K562 (cell line): ENCODE measurements at regions not wholly inside any gene's neighbourhood (a gene's known extent, or its start where the extent isn't known, plus 50 kb on each side); places are given as distances from the start of the nearest gene placed in this dataset.

Source experiments
- BRCA1 ChIP-seq, 2 experiments: fragments of 450-650 bp in 1 of 2; sonication (generic) in 1 of 2; formaldehyde crosslinking in 1 of 2; IDR thresholded peaks; 2 replicates each; pipeline versions ENCODE4 v1.5.0 to v1.6.1; 2017 to 2020; ENCODE audit warnings: mild to moderate bottlenecking in 1 of 2, missing genetic modification reagents in 1 of 2
- CCNT2 ChIP-seq: IDR thresholded peaks from 2 replicates; pipeline ENCODE4 v1.6.1; 2011; ENCODE audit warnings: borderline replicate concordance, low read depth, mild to moderate bottlenecking, moderate library complexity, mixed read lengths, low read length; ENCODE audit not compliant: insufficient read length; ENCODE audit errors: extremely low read depth
- CHD4 ChIP-seq: fragments of 200-600 bp; sonication (generic); IDR thresholded peaks from 3 replicates; pipeline ENCODE4 v1.6.1; 2012; ENCODE audit warnings: low read depth, mild to moderate bottlenecking, mixed read lengths, low read length, inconsistent platforms; ENCODE audit not compliant: insufficient read depth, insufficient replicate concordance, poor library complexity, severe bottlenecking
- CHD7 ChIP-seq: fragments of 200-600 bp; sonication (generic); IDR thresholded peaks from one replicate; pipeline ENCODE4 v1.6.1; 2012; ENCODE audit warnings: mild to moderate bottlenecking, low read depth, low read length, inconsistent platforms
- GATAD2A ChIP-seq: fragments of 450-650 bp; IDR thresholded peaks from 2 replicates; pipeline ENCODE4 v1.6.1; 2017
- NFIC ChIP-seq: fragments of 450-650 bp; IDR thresholded peaks from 2 replicates; pipeline ENCODE4 v1.6.1; 2017; ENCODE audit warnings: mild to moderate bottlenecking, inconsistent platforms
- RBM15 ChIP-seq: fragments of 200-400 bp; formaldehyde crosslinking; IDR thresholded peaks from 2 replicates; pipeline ENCODE4 v1.6.1; 2018; ENCODE audit warnings: mild to moderate bottlenecking, low read length, moderate library complexity; ENCODE audit not compliant: insufficient read depth
- YBX1 ChIP-seq: fragments of 450-650 bp; IDR thresholded peaks from 2 replicates; pipeline ENCODE4 v1.7.1; 2016; ENCODE audit warnings: mild to moderate bottlenecking
- ZNF699 ChIP-seq: fragments of 250-450 bp; sonication (Bioruptor Pico); IDR thresholded peaks from 2 replicates; pipeline ENCODE4 v1.8.0; 2021; ENCODE audit warnings: mild to moderate bottlenecking, moderate library complexity; ENCODE audit not compliant: insufficient replicate concordance
- TF ChIP-seq, protein P1 (sequence below), 2 experiments: fragments of 150-350 bp in 1 of 2; IDR thresholded peaks; 2 replicates each; pipeline ENCODE4 v1.6.1; 2012 to 2016; ENCODE audit warnings: low read depth in 2 of 2, low read length in 2 of 2, mild to moderate bottlenecking in 1 of 2, moderate library complexity in 1 of 2

DNA sequence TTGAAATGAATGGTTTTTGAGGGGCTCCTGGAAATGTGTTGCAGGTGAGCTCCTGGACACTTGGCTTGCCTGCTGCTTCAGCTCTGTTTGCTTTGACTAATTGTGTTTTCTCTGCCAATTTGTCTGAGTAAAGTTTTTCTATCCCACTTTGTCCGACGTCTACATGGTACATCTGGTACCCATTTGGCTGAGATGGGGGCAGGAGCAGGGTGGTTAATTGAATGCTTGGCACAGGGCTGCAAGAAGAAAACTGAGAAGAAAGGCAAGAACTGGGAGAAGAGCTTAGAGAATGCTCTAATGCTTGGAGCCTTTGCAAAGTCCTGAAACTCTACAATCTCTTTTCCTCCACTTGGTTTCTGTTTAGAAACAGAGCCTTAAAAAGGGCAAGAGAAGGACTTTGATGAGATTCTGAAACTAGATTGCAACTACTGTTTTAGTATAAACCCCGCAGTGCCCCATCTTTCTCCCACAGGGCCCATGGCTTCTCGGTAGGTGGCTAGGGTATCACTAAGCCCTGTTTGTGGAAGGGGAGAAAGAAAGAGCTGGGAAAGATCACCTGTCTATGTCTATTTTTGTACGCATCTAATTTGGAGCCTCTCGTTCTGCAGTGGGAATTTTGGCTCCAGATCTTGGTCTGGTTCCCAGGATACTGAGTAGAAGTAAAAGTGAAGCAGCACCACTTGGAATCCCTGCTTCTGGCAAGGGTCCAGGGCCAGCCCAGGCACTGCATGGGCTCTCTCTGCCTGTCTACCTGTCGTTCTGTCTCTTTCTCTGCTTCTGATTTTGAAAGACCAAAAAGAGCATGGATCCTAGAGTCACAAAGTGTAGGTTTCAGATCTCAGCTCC is 214.4 kb downstream of the SEMA6A start (continued):
- TF ChIP-seq CHD7 (no peak), RBM15 (no peak), CHD4 (no peak), NFIC (no peak), BRCA1 (IDR thresholded peaks at IDR 0.05) (no peak), BRCA1 (CRISPR knock-in tag; IDR thresholded peaks at IDR 0.05) (no peak), YBX1 (no peak), CCNT2 (no peak), GATAD2A (no peak), ZNF699 (CRISPR knock-in tag) (no peak)
- TF ChIP-seq, protein P1, sequence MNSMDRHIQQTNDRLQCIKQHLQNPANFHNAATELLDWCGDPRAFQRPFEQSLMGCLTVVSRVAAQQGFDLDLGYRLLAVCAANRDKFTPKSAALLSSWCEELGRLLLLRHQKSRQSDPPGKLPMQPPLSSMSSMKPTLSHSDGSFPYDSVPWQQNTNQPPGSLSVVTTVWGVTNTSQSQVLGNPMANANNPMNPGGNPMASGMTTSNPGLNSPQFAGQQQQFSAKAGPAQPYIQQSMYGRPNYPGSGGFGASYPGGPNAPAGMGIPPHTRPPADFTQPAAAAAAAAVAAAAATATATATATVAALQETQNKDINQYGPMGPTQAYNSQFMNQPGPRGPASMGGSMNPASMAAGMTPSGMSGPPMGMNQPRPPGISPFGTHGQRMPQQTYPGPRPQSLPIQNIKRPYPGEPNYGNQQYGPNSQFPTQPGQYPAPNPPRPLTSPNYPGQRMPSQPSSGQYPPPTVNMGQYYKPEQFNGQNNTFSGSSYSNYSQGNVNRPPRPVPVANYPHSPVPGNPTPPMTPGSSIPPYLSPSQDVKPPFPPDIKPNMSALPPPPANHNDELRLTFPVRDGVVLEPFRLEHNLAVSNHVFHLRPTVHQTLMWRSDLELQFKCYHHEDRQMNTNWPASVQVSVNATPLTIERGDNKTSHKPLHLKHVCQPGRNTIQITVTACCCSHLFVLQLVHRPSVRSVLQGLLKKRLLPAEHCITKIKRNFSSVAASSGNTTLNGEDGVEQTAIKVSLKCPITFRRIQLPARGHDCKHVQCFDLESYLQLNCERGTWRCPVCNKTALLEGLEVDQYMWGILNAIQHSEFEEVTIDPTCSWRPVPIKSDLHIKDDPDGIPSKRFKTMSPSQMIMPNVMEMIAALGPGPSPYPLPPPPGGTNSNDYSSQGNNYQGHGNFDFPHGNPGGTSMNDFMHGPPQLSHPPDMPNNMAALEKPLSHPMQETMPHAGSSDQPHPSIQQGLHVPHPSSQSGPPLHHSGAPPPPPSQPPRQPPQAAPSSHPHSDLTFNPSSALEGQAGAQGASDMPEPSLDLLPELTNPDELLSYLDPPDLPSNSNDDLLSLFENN (IDR thresholded peaks at IDR 0.05; ENCODE audit: low read depth in 2 of 2, low read length in 2 of 2) = no peak
